ENCODE measurements at regions not wholly inside any gene's neighbourhood (a gene's known extent, or its start where the extent isn't known, plus 50 kb on each side); places are given as distances from the start of the nearest gene placed in this dataset.

- Histone ChIP-seq H3K9me3 (ENCODE audit: control insufficient read depth, insufficient read depth, low read depth, low read length) (no peaks in the 10 kb centered on the region), H3K27ac (ENCODE audit: insufficient read depth, low read length) (no peak overlapping the region), H3K36me3 (ENCODE audit: control insufficient read depth, insufficient read depth, low read length) (no peaks in the 10 kb centered on the region), H4K20me1 (ENCODE audit: control insufficient read depth, extremely low read depth, insufficient read depth, low read length) (no peaks in the 10 kb centered on the region), H3K4me2 (ENCODE audit: extremely low read depth, insufficient read depth, low read length) (no peak overlapping the region), H3K79me2 (ENCODE audit: control insufficient read depth, insufficient read depth, low read length) (no peaks in the 10 kb centered on the region), H3K4me1 (ENCODE audit: control insufficient read depth, extremely low read depth, insufficient read depth, low read length) (peaks cover 4% of the 10 kb centered on the region), H3K27me3 (ENCODE audit: control insufficient read depth, insufficient read depth, low read length) (no peaks in the 10 kb centered on the region), H3K9ac (ENCODE audit: insufficient read depth, low read length) (no peak overlapping the region), H2AFZ (ENCODE audit: low read length) (peak overlapping the region; percentile 26), H3K4me3 (replicated peaks in 1 of 4; ENCODE audit: control extremely low read depth in 1 of 4, insufficient read depth in 1 of 4, low read depth in 3 of 4, low read length in 4 of 4) (no peak overlapping the region)
- DNase-seq (ENCODE audit: low read depth in 2 of 2), result peak; percentile 17 to 85
- TF ChIP-seq EZH2 (IDR thresholded peaks at IDR 0.05; ENCODE audit: low read length, missing control alignments), result no peak
- no peak for TF ChIP-seq CTCF (conservative IDR thresholded peaks at IDR 0.05 in 1 of 2, IDR thresholded peaks at IDR 0.05 in 1 of 2; ENCODE audit: low read depth in 1 of 2, low read length in 2 of 2)
These were observed 403.2 kb upstream of the DDI1 start for GRCh38 chr11:103633068-103633788.

- H3K27ac ChIP-seq (ENCODE audit: insufficient read depth, low read length), result no peak overlapping the region
- no peaks in the 10 kb centered on the region for H3K9me3 ChIP-seq (ENCODE audit: control insufficient read depth, insufficient read depth, low read depth, low read length)
- H3K27me3 ChIP-seq (ENCODE audit: control insufficient read depth, insufficient read depth, low read length), result no peaks in the 10 kb centered on the region
- H2AFZ ChIP-seq (ENCODE audit: low read length), result peak overlapping the region; percentile 26
- H3K4me1 ChIP-seq (ENCODE audit: control insufficient read depth, extremely low read depth, insufficient read depth, low read length), result peaks cover 4% of the 10 kb centered on the region
- no peaks in the 10 kb centered on the region for H3K79me2 ChIP-seq (ENCODE audit: control insufficient read depth, insufficient read depth, low read length)
- H4K20me1 ChIP-seq (ENCODE audit: control insufficient read depth, extremely low read depth, insufficient read depth, low read length), result no peaks in the 10 kb centered on the region
- H3K4me3 ChIP-seq (replicated peaks in 1 of 4; ENCODE audit: control extremely low read depth in 1 of 4, insufficient read depth in 1 of 4, low read depth in 3 of 4, low read length in 4 of 4), result no peak overlapping the region
- no peak overlapping the region for H3K4me2 ChIP-seq (ENCODE audit: extremely low read depth, insufficient read depth, low read length)
- TF ChIP-seq EZH2 (IDR thresholded peaks at IDR 0.05; ENCODE audit: low read length, missing control alignments) (no peak), CTCF (conservative IDR thresholded peaks at IDR 0.05 in 1 of 2, IDR thresholded peaks at IDR 0.05 in 1 of 2; ENCODE audit: low read depth in 1 of 2, low read length in 2 of 2) (no peak)
- no peak overlapping the region for H3K9ac ChIP-seq (ENCODE audit: insufficient read depth, low read length)
- no peak for DNase-seq (ENCODE audit: low read depth in 2 of 2)
- H3K36me3 ChIP-seq (ENCODE audit: control insufficient read depth, insufficient read depth, low read length), result no peaks in the 10 kb centered on the region
These were observed 402.4 kb upstream of the DDI1 start for GRCh38 chr11:103633819-103634590.

- no peaks in the 10 kb centered on the region for H3K36me3 ChIP-seq (ENCODE audit: control insufficient read depth, insufficient read depth, low read length)
- H2AFZ ChIP-seq (ENCODE audit: low read length), result no peak overlapping the region
- no peak overlapping the region for H3K27ac ChIP-seq (ENCODE audit: insufficient read depth, low read length)
- H3K9ac ChIP-seq (ENCODE audit: insufficient read depth, low read length), result no peak overlapping the region
- H3K4me3 ChIP-seq (replicated peaks in 1 of 4; ENCODE audit: control extremely low read depth in 1 of 4, insufficient read depth in 1 of 4, low read depth in 3 of 4, low read length in 4 of 4), result no peak overlapping the region
- H3K79me2 ChIP-seq (ENCODE audit: control insufficient read depth, insufficient read depth, low read length), result no peaks in the 10 kb centered on the region
- H4K20me1 ChIP-seq (ENCODE audit: control insufficient read depth, extremely low read depth, insufficient read depth, low read length), result no peaks in the 10 kb centered on the region
- peaks cover 4% of the 10 kb centered on the region for H3K4me1 ChIP-seq (ENCODE audit: control insufficient read depth, extremely low read depth, insufficient read depth, low read length)
- no peaks in the 10 kb centered on the region for H3K27me3 ChIP-seq (ENCODE audit: control insufficient read depth, insufficient read depth, low read length)
- no peak overlapping the region for H3K4me2 ChIP-seq (ENCODE audit: extremely low read depth, insufficient read depth, low read length)
- no peak for TF ChIP-seq CTCF (conservative IDR thresholded peaks at IDR 0.05 in 1 of 2, IDR thresholded peaks at IDR 0.05 in 1 of 2; ENCODE audit: low read depth in 1 of 2, low read length in 2 of 2)
- TF ChIP-seq EZH2 (IDR thresholded peaks at IDR 0.05; ENCODE audit: low read length, missing control alignments), result no peak
- no peak for DNase-seq (ENCODE audit: low read depth in 2 of 2)
- no peaks in the 10 kb centered on the region for H3K9me3 ChIP-seq (ENCODE audit: control insufficient read depth, insufficient read depth, low read depth, low read length)
These were observed 400.2 kb upstream of the DDI1 start for GRCh38 chr11:103636232-103636631.
